ENCODE measurements at regions not wholly inside any gene's neighbourhood (a gene's known extent, or its start where the extent isn't known, plus 50 kb on each side); places are given as distances from the start of the nearest gene placed in this dataset.
A peak's percentile ranks its signal among the peaks of the same experiment; 100 is the strongest.

- Mint-ChIP-seq H3K36me3 (ENCODE audit: unreplicated experiment) (no peaks in the 10 kb centered on the region), H3K27me3 (ENCODE audit: unreplicated experiment) (peaks cover 19% of the 10 kb centered on the region), H3K27ac (ENCODE audit: unreplicated experiment) (no peak overlapping the region), H3K4me3 (ENCODE audit: unreplicated experiment) (peak overlapping the region; percentile 84), H3K9me3 (ENCODE audit: unreplicated experiment) (no peaks in the 10 kb centered on the region), H3K4me1 (ENCODE audit: low read depth, unreplicated experiment) (no peaks in the 10 kb centered on the region)
- TF ChIP-seq, protein P1, sequence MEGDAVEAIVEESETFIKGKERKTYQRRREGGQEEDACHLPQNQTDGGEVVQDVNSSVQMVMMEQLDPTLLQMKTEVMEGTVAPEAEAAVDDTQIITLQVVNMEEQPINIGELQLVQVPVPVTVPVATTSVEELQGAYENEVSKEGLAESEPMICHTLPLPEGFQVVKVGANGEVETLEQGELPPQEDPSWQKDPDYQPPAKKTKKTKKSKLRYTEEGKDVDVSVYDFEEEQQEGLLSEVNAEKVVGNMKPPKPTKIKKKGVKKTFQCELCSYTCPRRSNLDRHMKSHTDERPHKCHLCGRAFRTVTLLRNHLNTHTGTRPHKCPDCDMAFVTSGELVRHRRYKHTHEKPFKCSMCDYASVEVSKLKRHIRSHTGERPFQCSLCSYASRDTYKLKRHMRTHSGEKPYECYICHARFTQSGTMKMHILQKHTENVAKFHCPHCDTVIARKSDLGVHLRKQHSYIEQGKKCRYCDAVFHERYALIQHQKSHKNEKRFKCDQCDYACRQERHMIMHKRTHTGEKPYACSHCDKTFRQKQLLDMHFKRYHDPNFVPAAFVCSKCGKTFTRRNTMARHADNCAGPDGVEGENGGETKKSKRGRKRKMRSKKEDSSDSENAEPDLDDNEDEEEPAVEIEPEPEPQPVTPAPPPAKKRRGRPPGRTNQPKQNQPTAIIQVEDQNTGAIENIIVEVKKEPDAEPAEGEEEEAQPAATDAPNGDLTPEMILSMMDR (IDR thresholded peaks at IDR 0.05; ENCODE audit: partially characterized antibody, unreplicated experiment), result no peak
- DNase-seq, result peak; percentile 60
Observed at GRCh38 chr10:23694921-23695824, 256.3 kb downstream of the OTUD1 start.

GRCh38 chr10:23695825-23696420, 257.0 kb downstream of the OTUD1 start:
- TF ChIP-seq, protein P1 (IDR thresholded peaks at IDR 0.05; ENCODE audit: partially characterized antibody, unreplicated experiment), result no peak
- Mint-ChIP-seq H3K9me3 (ENCODE audit: unreplicated experiment) (no peaks in the 10 kb centered on the region), H3K27ac (ENCODE audit: unreplicated experiment) (no peak overlapping the region), H3K36me3 (ENCODE audit: unreplicated experiment) (no peaks in the 10 kb centered on the region), H3K4me3 (ENCODE audit: unreplicated experiment) (peak overlapping the region; percentile 84), H3K4me1 (ENCODE audit: low read depth, unreplicated experiment) (no peaks in the 10 kb centered on the region), H3K27me3 (ENCODE audit: unreplicated experiment) (peaks cover 18% of the 10 kb centered on the region)
- no peak for DNase-seq

DNA sequence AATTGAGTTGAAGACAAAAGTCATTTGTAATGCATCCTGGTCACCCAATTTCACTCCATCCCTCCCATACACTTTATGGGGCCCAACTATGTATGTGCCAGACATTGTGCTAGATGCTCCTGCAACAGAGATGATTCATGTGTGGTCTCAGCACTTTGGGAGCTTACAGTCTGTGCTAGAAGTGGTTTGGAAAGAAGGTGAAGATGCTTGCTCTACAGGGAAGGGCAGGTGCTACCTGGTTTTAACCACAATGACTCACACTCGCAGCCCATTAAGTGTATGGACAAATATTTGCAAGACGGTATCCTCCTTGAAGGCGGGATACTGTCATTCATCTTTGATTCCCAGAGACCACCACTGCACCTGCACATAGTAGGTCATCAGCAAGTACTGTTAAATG, 257.6 kb downstream of the OTUD1 start:
- no peaks in the 10 kb centered on the region for H3K4me1 Mint-ChIP-seq (ENCODE audit: low read depth, unreplicated experiment)
- no peaks in the 10 kb centered on the region for H3K9me3 Mint-ChIP-seq (ENCODE audit: unreplicated experiment)
- no peak overlapping the region for H3K27ac Mint-ChIP-seq (ENCODE audit: unreplicated experiment)
- no peak for DNase-seq
- no peaks in the 10 kb centered on the region for H3K36me3 Mint-ChIP-seq (ENCODE audit: unreplicated experiment)
- H3K27me3 Mint-ChIP-seq (ENCODE audit: unreplicated experiment), result peaks cover 18% of the 10 kb centered on the region
- H3K4me3 Mint-ChIP-seq (ENCODE audit: unreplicated experiment), result peak overlapping the region; percentile 71
- TF ChIP-seq, protein P1 (IDR thresholded peaks at IDR 0.05; ENCODE audit: partially characterized antibody, unreplicated experiment), result no peak

DNA sequence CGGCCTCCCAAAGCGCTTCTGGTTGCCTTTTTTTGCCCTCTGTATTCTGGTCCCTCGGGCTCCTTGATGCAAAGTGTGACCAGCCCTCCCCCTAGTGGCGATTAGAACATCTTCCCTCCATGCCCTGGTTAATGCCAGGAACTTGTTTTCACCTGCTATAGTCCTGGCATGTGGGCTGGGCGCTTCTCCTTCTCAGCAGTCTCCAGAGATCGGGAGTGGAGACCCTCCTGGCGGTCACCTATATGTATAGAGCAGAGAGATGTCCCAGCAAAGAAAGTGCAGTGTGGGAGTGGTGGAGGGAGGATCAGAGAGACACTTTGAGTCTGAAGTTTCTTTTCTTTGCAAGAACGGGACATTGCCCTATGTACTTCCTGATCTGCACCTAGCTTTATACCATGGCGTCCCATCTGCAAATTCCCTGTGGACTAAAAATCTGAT, 264.1 kb downstream of the OTUD1 start:
- H3K4me3 Mint-ChIP-seq (ENCODE audit: unreplicated experiment), result no peak overlapping the region
- peak; percentile 57 for DNase-seq
- no peaks in the 10 kb centered on the region for H3K4me1 Mint-ChIP-seq (ENCODE audit: low read depth, unreplicated experiment)
- no peaks in the 10 kb centered on the region for H3K36me3 Mint-ChIP-seq (ENCODE audit: unreplicated experiment)
- no peaks in the 10 kb centered on the region for H3K9me3 Mint-ChIP-seq (ENCODE audit: unreplicated experiment)
- TF ChIP-seq, protein P1 (IDR thresholded peaks at IDR 0.05; ENCODE audit: partially characterized antibody, unreplicated experiment), result peak; percentile 76
- H3K27me3 Mint-ChIP-seq (ENCODE audit: unreplicated experiment), result peaks cover 1% of the 10 kb centered on the region
- no peak overlapping the region for H3K27ac Mint-ChIP-seq (ENCODE audit: unreplicated experiment)

GRCh38 chr10:23715363-23715762, 276.5 kb downstream of the OTUD1 start:
- TF ChIP-seq, protein P1 (IDR thresholded peaks at IDR 0.05; ENCODE audit: partially characterized antibody, unreplicated experiment), result no peak
- Mint-ChIP-seq H3K4me1 (ENCODE audit: low read depth, unreplicated experiment) (no peaks in the 10 kb centered on the region), H3K36me3 (ENCODE audit: unreplicated experiment) (no peaks in the 10 kb centered on the region), H3K4me3 (ENCODE audit: unreplicated experiment) (no peak overlapping the region), H3K27ac (ENCODE audit: unreplicated experiment) (no peak overlapping the region), H3K27me3 (ENCODE audit: unreplicated experiment) (peaks cover 2% of the 10 kb centered on the region), H3K9me3 (ENCODE audit: unreplicated experiment) (no peaks in the 10 kb centered on the region)
- no peak for DNase-seq
